ENCODE measurements at regions not wholly inside any gene's neighbourhood (a gene's known extent, or its start where the extent isn't known, plus 50 kb on each side); places are given as distances from the start of the nearest gene placed in this dataset.

GRCh38 chr11:72525466-72525865 lies 91.1 kb upstream of the CLPB start:
- no peaks in the 10 kb centered on the region for H3K9me3 Mint-ChIP-seq (ENCODE audit: low read depth)
- H3K4me1 Mint-ChIP-seq (ENCODE audit: low read depth): no peaks in the 10 kb centered on the region
- no peak overlapping the region for H3K4me3 Mint-ChIP-seq (ENCODE audit: unreplicated experiment)
- no peak for DNase-seq (ENCODE audit: low spot score)
- no peak overlapping the region for H3K27ac Mint-ChIP-seq (ENCODE audit: unreplicated experiment)
- no peak for TF ChIP-seq CTCF (IDR thresholded peaks at IDR 0.05)
- no peaks in the 10 kb centered on the region for H3K36me3 Mint-ChIP-seq (ENCODE audit: low read depth)
- peaks cover 23% of the 10 kb centered on the region for H3K27me3 Mint-ChIP-seq (ENCODE audit: low read depth)

GRCh38 chr11:72524711-72525110 lies 90.4 kb upstream of the CLPB start:
- peaks cover 19% of the 10 kb centered on the region for H3K27me3 Mint-ChIP-seq (ENCODE audit: low read depth)
- H3K9me3 Mint-ChIP-seq (ENCODE audit: low read depth): no peaks in the 10 kb centered on the region
- DNase-seq (ENCODE audit: low spot score): no peak
- TF ChIP-seq CTCF (IDR thresholded peaks at IDR 0.05): no peak
- H3K36me3 Mint-ChIP-seq (ENCODE audit: low read depth): no peaks in the 10 kb centered on the region
- no peak overlapping the region for H3K4me3 Mint-ChIP-seq (ENCODE audit: unreplicated experiment)
- no peak overlapping the region for H3K27ac Mint-ChIP-seq (ENCODE audit: unreplicated experiment)
- H3K4me1 Mint-ChIP-seq (ENCODE audit: low read depth): no peaks in the 10 kb centered on the region

- no peaks in the 10 kb centered on the region for H3K9me3 Mint-ChIP-seq (ENCODE audit: low read depth)
These were observed 89.7 kb upstream of the CLPB start for GRCh38 chr11:72523991-72524390.

GRCh38 chr11:72522186-72522585 lies 87.9 kb upstream of the CLPB start:
- no peak for DNase-seq (ENCODE audit: low spot score)
- Mint-ChIP-seq H3K4me3 (ENCODE audit: unreplicated experiment) (no peak overlapping the region), H3K9me3 (ENCODE audit: low read depth) (no peaks in the 10 kb centered on the region), H3K36me3 (ENCODE audit: low read depth) (no peaks in the 10 kb centered on the region), H3K27ac (ENCODE audit: unreplicated experiment) (no peak overlapping the region), H3K27me3 (ENCODE audit: low read depth) (peaks cover 24% of the 10 kb centered on the region), H3K4me1 (ENCODE audit: low read depth) (no peaks in the 10 kb centered on the region)
- no peak for TF ChIP-seq CTCF (IDR thresholded peaks at IDR 0.05)

More at GRCh38 chr11:72523991-72524390, 89.7 kb upstream of the CLPB start:
- Mint-ChIP-seq H3K4me3 (ENCODE audit: unreplicated experiment) (no peak overlapping the region), H3K4me1 (ENCODE audit: low read depth) (no peaks in the 10 kb centered on the region), H3K27me3 (ENCODE audit: low read depth) (peaks cover 22% of the 10 kb centered on the region), H3K27ac (ENCODE audit: unreplicated experiment) (no peak overlapping the region), H3K36me3 (ENCODE audit: low read depth) (no peaks in the 10 kb centered on the region)
- TF ChIP-seq CTCF (IDR thresholded peaks at IDR 0.05): no peak
- no peak for DNase-seq (ENCODE audit: low spot score)

- no peaks in the 10 kb centered on the region for H3K9me3 Mint-ChIP-seq (ENCODE audit: low read depth)
- no peak overlapping the region for H3K27ac Mint-ChIP-seq (ENCODE audit: unreplicated experiment)
- TF ChIP-seq CTCF (IDR thresholded peaks at IDR 0.05): no peak
- no peak overlapping the region for H3K4me3 Mint-ChIP-seq (ENCODE audit: unreplicated experiment)
- no peak for DNase-seq (ENCODE audit: low spot score)
- H3K4me1 Mint-ChIP-seq (ENCODE audit: low read depth): no peaks in the 10 kb centered on the region
- H3K36me3 Mint-ChIP-seq (ENCODE audit: low read depth): no peaks in the 10 kb centered on the region
- peaks cover 29% of the 10 kb centered on the region for H3K27me3 Mint-ChIP-seq (ENCODE audit: low read depth)
These were observed 87.3 kb upstream of the CLPB start for GRCh38 chr11:72521664-72522063.
